Adrenal gland (tissue), 9 donors: ENCODE measurements at regions not wholly inside any gene's neighbourhood (a gene's known extent, or its start where the extent isn't known, plus 50 kb on each side); places are given as distances from the start of the nearest gene placed in this dataset.
A peak's percentile ranks its signal among the peaks of the same experiment; 100 is the strongest.

Experiments
- DNase-seq, 7 donors: peaks; one replicate each; pipeline ENCODE4 v3.0.0-alpha.2; 2019 to 2020
- H3K27ac ChIP-seq, 5 donors: fragments of 200-600 bp; sonication (generic) in 4 of 5; 1 replicate in 3 of 5; 2 replicates in 2 of 5; pipeline versions ENCODE4 v1.5.1 to v1.8.0; 2016 to 2020; ENCODE audit warnings: mild to moderate bottlenecking in 1 of 5
- H3K27me3 ChIP-seq: fragments of 200-600 bp; 2 replicates; pipeline ENCODE4 v1.8.0; 2021
- H3K36me3 ChIP-seq, 2 donors: fragments of 200-600 bp; replicated peaks in 1 of 2; 1 replicate in 1 of 2; 2 replicates in 1 of 2; pipeline versions ENCODE4 v1.5.1 to v1.8.0; 2018 to 2022
- H3K4me1 ChIP-seq, 2 donors: fragments of 200-600 bp; replicated peaks in 1 of 2; 1 replicate in 1 of 2; 2 replicates in 1 of 2; pipeline versions ENCODE4 v1.5.1 to v1.8.0; 2018 to 2021
- H3K4me3 ChIP-seq, 4 donors: fragments of 200-600 bp; sonication (generic) in 3 of 4; one replicate each; pipeline ENCODE4 v1.5.1; 2016 to 2018
- H3K9me3 ChIP-seq, 3 donors: fragments of 200-600 bp; sonication (generic) in 1 of 3; replicated peaks in 1 of 3; 1 replicate in 2 of 3; 2 replicates in 1 of 3; pipeline versions ENCODE4 v1.5.1 to v1.8.0; 2016 to 2021
- CTCF ChIP-seq, 6 experiments: fragments of 450-650 bp in 4 of 6; fragments of 200-600 bp in 2 of 6; sonication (generic) in 1 of 6; IDR thresholded peaks; 1 replicate in 5 of 6; 2 replicates in 1 of 6; pipeline versions ENCODE4 v1.5.1 to v1.8.0; 2016 to 2021; ENCODE audit warnings: antibody characterized with exemption in 6 of 6, mild to moderate bottlenecking in 2 of 6, moderate library complexity in 1 of 6
- POLR2A ChIP-seq, 2 donors: fragments of 450-650 bp; IDR thresholded peaks; one replicate each; pipeline ENCODE4 v1.6.1; 2017; ENCODE audit warnings: antibody characterized with exemption in 2 of 2, mild to moderate bottlenecking in 2 of 2, moderate library complexity in 1 of 2
- WGBS, 4 donors: extraction: QIAGEN DNeasy Blood & Tissue Kit in 2 of 4; methylation state at CpG; one replicate each; pipeline versions ENCODE4 v1.1.5 to v1.1.7; 2013 to 2017; 5-methylcytosine and 5-hydroxymethylcytosine counted together
- intact Hi-C, 2 donors: fragments of 100-400 bp; cut with DNase I; formaldehyde crosslinking; loops; one replicate each; pipeline versions ENCODE4 v1.14.1 to v1.15.0; 2022 to 2023
- donor health status: healthy with polysubstance abuse.
- donor health status: Bipolar disorder and iron deficiency.
- donor health status: DM: yes; HTN: yes; CAD: no.
- donor health status: DM: no; HTN: no; CAD: no.
- donor health status: DM: no; HTN: no; CAD: no.

- Histone ChIP-seq H3K27ac (no peak overlapping the region), H3K4me1 (no peaks in the 10 kb centered on the region), H3K36me3 (no peaks in the 10 kb centered on the region), H3K27me3 (no peaks in the 10 kb centered on the region), H3K4me3 (no peak overlapping the region), H3K9me3 (no peaks in the 10 kb centered on the region)
- DNase-seq: no peak
- TF ChIP-seq CTCF (IDR thresholded peaks at IDR 0.05): peak in 1 of 6 experiments; percentile 12
- TF ChIP-seq POLR2A (IDR thresholded peaks at IDR 0.05): no peak
- intact Hi-C loops: no loop called here
- 67 to 73% (median 71%) methylated on average over 7 of the region's 7 CpGs for WGBS, 4 donors
These were observed 566.4 kb downstream of the METTL15 start for GRCh38 chr11:28674433-28675103.

DNA sequence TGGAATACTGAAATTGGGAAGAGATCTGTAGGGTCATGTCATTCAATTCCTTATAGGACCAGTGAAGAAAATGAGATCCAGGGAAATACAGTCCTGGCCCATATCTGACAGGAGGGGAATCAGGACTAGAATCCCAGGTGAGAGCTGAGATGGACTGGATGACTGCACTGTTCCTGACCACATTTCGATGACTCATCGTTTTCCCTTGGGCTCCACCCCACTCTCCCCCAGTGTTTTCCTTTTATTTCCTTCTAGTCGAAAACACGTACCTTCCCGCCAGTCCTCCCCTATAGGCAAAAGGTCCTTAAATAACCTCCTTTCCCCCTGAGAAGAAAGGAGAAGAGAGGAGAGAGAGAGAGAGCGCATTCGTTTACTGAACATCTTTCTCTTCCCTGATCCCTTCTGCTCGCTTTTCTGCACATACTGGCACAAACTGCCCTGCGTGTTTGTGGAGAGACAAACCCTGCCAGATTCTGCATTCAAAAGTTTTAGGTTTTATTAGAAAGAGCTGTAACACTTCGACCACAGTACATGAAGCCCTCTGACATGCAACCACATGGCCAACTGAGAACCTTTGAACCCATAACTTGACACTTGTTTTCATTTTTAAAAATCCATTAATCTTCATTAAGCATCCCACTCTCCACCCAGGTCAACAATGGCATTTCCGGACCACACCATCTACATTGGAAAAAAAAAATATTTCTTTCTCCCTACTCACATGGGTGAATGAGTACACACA is 565.7 kb downstream of the METTL15 start:
- intact Hi-C loops: no loop called here
- TF ChIP-seq POLR2A (IDR thresholded peaks at IDR 0.05) (no peak), CTCF (IDR thresholded peaks at IDR 0.05) (no peak)
- Histone ChIP-seq H3K36me3 (no peaks in the 10 kb centered on the region), H3K27me3 (no peaks in the 10 kb centered on the region), H3K4me1 (no peaks in the 10 kb centered on the region), H3K4me3 (no peak overlapping the region), H3K9me3 (no peaks in the 10 kb centered on the region), H3K27ac (no peak overlapping the region)
- WGBS, 4 donors: 82 to 85% (median 84%) methylated on average over 11 of the region's 11 CpGs
- no peak for DNase-seq

GRCh38 chr11:28671274-28671673 is 563.1 kb downstream of the METTL15 start:
- H3K4me1 ChIP-seq: no peaks in the 10 kb centered on the region
- H3K4me3 ChIP-seq: no peak overlapping the region
- 74 to 83% (median 79%) methylated on average over 4 of the region's 4 CpGs for WGBS, 4 donors
- H3K36me3 ChIP-seq: no peaks in the 10 kb centered on the region
- no peak for TF ChIP-seq POLR2A (IDR thresholded peaks at IDR 0.05)
- TF ChIP-seq CTCF (IDR thresholded peaks at IDR 0.05): no peak
- no peaks in the 10 kb centered on the region for H3K27me3 ChIP-seq
- intact Hi-C loops: no loop called here
- no peak for DNase-seq
- no peaks in the 10 kb centered on the region for H3K9me3 ChIP-seq
- H3K27ac ChIP-seq: no peak overlapping the region

DNA sequence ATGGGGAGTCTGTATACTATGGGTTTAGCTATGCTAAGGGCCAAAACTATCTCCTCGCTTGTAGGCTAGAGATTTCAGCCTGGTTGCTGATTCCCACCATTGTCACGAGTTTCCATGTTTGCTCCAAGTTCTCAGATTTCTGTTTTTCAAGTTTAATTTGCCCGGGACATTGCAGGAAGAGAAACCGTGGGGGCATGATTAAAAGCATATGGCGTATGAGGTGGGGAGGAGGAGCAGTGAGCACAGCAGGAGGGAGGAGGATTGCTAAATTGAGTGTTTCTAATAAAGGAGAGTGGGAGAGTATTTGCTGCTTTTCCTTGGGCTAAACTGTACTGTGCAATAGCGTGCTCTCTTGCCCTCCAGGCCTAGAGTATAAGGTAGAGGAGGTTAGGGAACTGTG is 558.4 kb downstream of the METTL15 start:
- TF ChIP-seq CTCF (IDR thresholded peaks at IDR 0.05) (no peak), POLR2A (IDR thresholded peaks at IDR 0.05) (no peak)
- Histone ChIP-seq H3K27ac (no peak overlapping the region), H3K9me3 (no peaks in the 10 kb centered on the region), H3K4me1 (no peaks in the 10 kb centered on the region), H3K36me3 (no peaks in the 10 kb centered on the region), H3K27me3 (no peaks in the 10 kb centered on the region), H3K4me3 (no peak overlapping the region)
- WGBS, 4 donors: 87 to 92% (median 89%) methylated on average over 6 of the region's 6 CpGs
- intact Hi-C loops: loop anchor here in 1 of 2 donors (5.0 kb wide), 1 partner anchor 276 kb away; no protein-coding TSS in a partner anchor
- no peak for DNase-seq
